ENCODE measurements at regions not wholly inside any gene's neighbourhood (a gene's known extent, or its start where the extent isn't known, plus 50 kb on each side); places are given as distances from the start of the nearest gene placed in this dataset.
A peak's percentile ranks its signal among the peaks of the same experiment; 100 is the strongest.

GRCh38 chr5:40404613-40405012 lies 275.1 kb upstream of the PTGER4 start:
- peaks cover 6% of the 10 kb centered on the region for H3K9me3 Mint-ChIP-seq (ENCODE audit: low read depth)
- H3K4me1 Mint-ChIP-seq: peaks cover 94% of the 10 kb centered on the region
- peak overlapping the region; percentile 18 for H3K4me3 Mint-ChIP-seq
- intact Hi-C loops (cut with DNase I, micrococcal nuclease): loop anchor here (1.0 to 10.0 kb wide), 9 partner anchors 20 to 1330 kb away; partner anchors contain the start of genes RICTOR (in 1 of the 2), RPL37 (in 1 of the 2) and TTC33 (in 1 of the 2)
- CTCF ChIA-PET: interaction anchor here (1.2 to 2.8 kb wide), 2 partner anchors 20 to 23 kb away, joined by 4 to 18 read pairs; no protein-coding TSS in a partner anchor
- H3K27me3 Mint-ChIP-seq: no peaks in the 10 kb centered on the region
- DNase-seq: no peak
- peak; percentile 28 for ATAC-seq
- H3K36me3 Mint-ChIP-seq (ENCODE audit: low read depth): peaks cover 29% of the 10 kb centered on the region
- POLR2A ChIA-PET: interaction anchor here (0.8 to 4.7 kb wide), 3 partner anchors 20 to 180 kb away, joined by 3 to 22 read pairs (median 3); no protein-coding TSS in a partner anchor
- H3K27ac Mint-ChIP-seq: peak overlapping the region; percentile 99

- ChIA-PET POLR2A (interaction anchor here (0.8 to 1.8 kb wide), 9 partner anchors 9 to 274 kb away, joined by 3 to 12 read pairs (median 6); no protein-coding TSS in a partner anchor), CTCF (interaction anchor here (0.8 to 2.1 kb wide), 11 partner anchors 10 to 284 kb away, joined by 3 to 10 read pairs (median 4); no protein-coding TSS in a partner anchor)
- Mint-ChIP-seq H3K27ac (peak overlapping the region; percentile 87), H3K36me3 (ENCODE audit: low read depth) (peaks cover 16% of the 10 kb centered on the region), H3K9me3 (ENCODE audit: low read depth) (peaks cover 3% of the 10 kb centered on the region), H3K27me3 (no peaks in the 10 kb centered on the region), H3K4me3 (peak overlapping the region; percentile 24), H3K4me1 (peaks cover 92% of the 10 kb centered on the region)
- intact Hi-C loops (cut with DNase I, micrococcal nuclease): loop anchor here (5.0 to 10.0 kb wide), 5 partner anchors 35 to 1327 kb away; partner anchors contain the start of genes RICTOR (in 1 of the 2), RPL37 (in 1 of the 2) and TTC33 (in 1 of the 2)
- DNase-seq (peak; percentile 78), ATAC-seq (peak; percentile 57)
Measured at GRCh38 chr5:40402007-40402364, 277.7 kb upstream of the PTGER4 start.

DNA sequence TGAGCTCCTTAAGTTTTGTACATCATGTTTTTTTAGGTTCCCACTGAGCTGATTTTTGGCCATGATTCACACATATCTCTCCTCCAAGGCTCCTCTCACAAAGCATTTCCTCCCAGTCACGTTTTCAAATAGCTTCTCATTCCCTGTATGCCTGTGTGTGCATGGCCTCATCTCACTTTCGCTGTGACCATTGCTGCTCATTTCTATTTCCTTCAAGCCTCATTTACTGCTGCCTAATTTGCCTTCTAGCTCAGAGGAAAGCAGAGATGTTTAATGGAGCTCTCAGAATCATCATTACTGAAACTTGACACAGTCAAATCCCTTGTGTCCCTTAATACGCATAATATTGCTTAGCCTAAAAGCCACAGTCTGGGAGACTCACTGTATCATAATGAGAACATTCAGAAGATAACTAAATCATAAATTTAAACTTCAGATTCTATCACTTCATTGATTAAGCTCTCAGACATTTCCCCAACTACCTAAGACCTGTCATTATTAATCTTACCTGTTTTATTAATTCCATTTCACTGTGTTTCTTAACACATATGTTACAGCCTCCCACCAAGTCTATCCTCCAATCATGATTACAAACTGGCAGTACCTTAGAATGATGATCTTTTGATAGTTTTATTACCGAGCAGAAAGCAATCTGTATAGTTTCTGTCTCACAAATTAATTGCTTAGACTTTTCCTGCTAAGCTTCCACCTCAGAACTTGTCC lies 278.3 kb upstream of the PTGER4 start:
- no peaks in the 10 kb centered on the region for H3K27me3 Mint-ChIP-seq
- CTCF ChIA-PET: interaction anchor here (0.8 to 2.1 kb wide), 14 partner anchors 9 to 1210 kb away, joined by 3 to 10 read pairs (median 4); no protein-coding TSS in a partner anchor
- peaks cover 10% of the 10 kb centered on the region for H3K36me3 Mint-ChIP-seq (ENCODE audit: low read depth)
- intact Hi-C loops (cut with DNase I, micrococcal nuclease): loop anchor here (1.0 to 10.0 kb wide), 6 partner anchors 36 to 1327 kb away; partner anchors contain the start of genes RICTOR (in 1 of the 2), RPL37 (in 1 of the 2) and TTC33 (in 1 of the 2)
- POLR2A ChIA-PET: interaction anchor here (0.8 to 1.8 kb wide), 10 partner anchors 9 to 274 kb away, joined by 3 to 12 read pairs (median 6); no protein-coding TSS in a partner anchor
- H3K27ac Mint-ChIP-seq: peak overlapping the region; percentile 87
- DNase-seq: peak; percentile 56
- H3K4me1 Mint-ChIP-seq: peaks cover 91% of the 10 kb centered on the region
- peak overlapping the region; percentile 24 for H3K4me3 Mint-ChIP-seq
- H3K9me3 Mint-ChIP-seq (ENCODE audit: low read depth): peaks cover 3% of the 10 kb centered on the region
- peak; percentile 55 for ATAC-seq

DNA sequence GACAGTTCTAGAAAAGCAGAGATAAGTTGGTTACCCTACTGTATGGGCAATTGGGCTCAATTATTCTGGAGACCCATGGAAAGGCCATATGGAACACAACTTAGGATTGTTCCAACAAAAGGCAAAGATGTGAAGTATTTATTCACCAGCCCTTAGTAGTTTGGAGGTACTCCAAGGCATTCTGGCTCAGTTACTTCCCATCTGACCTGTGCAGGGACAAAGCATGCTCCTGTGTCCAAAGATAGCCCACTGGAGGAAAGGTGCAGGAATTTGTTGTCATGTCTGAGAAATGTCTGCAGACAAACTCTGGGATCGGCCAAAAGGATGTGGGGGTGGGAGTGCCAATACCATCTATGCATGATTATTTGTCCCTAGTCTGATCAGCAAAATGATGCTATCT lies 279.5 kb upstream of the PTGER4 start:
- Mint-ChIP-seq H3K4me1 (peaks cover 79% of the 10 kb centered on the region), H3K9me3 (ENCODE audit: low read depth) (peaks cover 3% of the 10 kb centered on the region), H3K27ac (no peak overlapping the region)

DNA sequence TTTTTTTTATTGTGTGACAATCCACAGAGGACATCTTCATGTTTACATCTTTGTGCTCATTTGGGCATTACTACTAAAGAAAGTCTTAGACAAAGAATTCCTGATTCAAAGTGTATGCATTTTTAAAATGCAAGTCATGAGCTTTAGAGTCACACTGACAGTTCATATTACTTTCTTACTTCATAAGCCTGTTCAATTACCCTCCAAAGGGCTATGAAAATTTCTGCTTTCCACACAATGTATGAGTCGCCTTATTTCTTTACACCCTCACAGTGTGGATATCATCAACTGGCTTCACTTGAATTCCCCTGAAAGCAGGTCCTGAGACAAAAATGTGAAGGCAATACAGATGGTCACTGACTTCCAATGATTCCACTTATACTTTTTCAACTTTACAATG lies 280.4 kb upstream of the PTGER4 start:
- intact Hi-C loops (cut with DNase I, micrococcal nuclease): no loop called here
- ChIA-PET CTCF (interaction anchor here (1.6 kb wide), 1 partner anchor 9 kb away, joined by 6 read pairs; no protein-coding TSS in a partner anchor), POLR2A (interaction anchor here (0.7 kb wide), 1 partner anchor 69 kb away, joined by 3 read pairs; no protein-coding TSS in a partner anchor)
- Mint-ChIP-seq H3K27ac (no peak overlapping the region), H3K9me3 (ENCODE audit: low read depth) (peaks cover 3% of the 10 kb centered on the region), H3K4me3 (no peak overlapping the region), H3K36me3 (ENCODE audit: low read depth) (peaks cover 9% of the 10 kb centered on the region), H3K27me3 (no peaks in the 10 kb centered on the region), H3K4me1 (peaks cover 70% of the 10 kb centered on the region)
- no peak for DNase-seq
- ATAC-seq: no peak

More for the DNA sequence above, 279.5 kb upstream of the PTGER4 start:
- ChIA-PET POLR2A (no interaction called here), CTCF (no interaction called here)
- intact Hi-C loops (cut with DNase I, micrococcal nuclease): loop anchor here (5.0 to 10.0 kb wide), 5 partner anchors 37 to 1325 kb away; partner anchors contain the start of genes RICTOR (in 1 of the 2), RPL37 (in 1 of the 2) and TTC33 (in 1 of the 2)
- H3K4me3 Mint-ChIP-seq: no peak overlapping the region
- ATAC-seq (no peak), DNase-seq (no peak)
- H3K27me3 Mint-ChIP-seq: no peaks in the 10 kb centered on the region
- H3K36me3 Mint-ChIP-seq (ENCODE audit: low read depth): peaks cover 9% of the 10 kb centered on the region

DNA sequence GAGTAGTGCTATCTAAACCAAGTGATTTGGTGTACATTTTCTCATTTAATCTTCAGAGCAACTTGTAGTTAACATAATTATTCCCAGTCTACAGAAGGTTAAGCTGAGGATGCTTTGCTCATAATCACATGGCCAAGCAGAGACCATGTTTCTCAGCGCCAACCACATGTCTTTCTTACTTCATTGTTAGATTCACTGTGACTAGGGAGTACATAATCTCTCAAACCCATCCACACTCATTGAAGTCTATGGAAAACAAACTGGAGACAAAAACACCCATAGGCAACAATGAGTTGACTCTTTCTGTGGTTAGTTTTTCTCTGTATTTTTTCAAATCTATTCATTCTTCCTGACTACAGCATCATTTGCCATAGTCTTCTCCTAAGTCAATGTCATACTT lies 281.7 kb upstream of the PTGER4 start:
- intact Hi-C loops (cut with DNase I, micrococcal nuclease): no loop called here
- Mint-ChIP-seq H3K4me3 (no peak overlapping the region), H3K4me1 (peaks cover 56% of the 10 kb centered on the region), H3K27me3 (no peaks in the 10 kb centered on the region), H3K27ac (peak overlapping the region; percentile 59), H3K36me3 (ENCODE audit: low read depth) (peaks cover 1% of the 10 kb centered on the region), H3K9me3 (ENCODE audit: low read depth) (no peaks in the 10 kb centered on the region)
- ATAC-seq (peak; percentile 34), DNase-seq (peak; percentile 27)
- ChIA-PET CTCF (interaction anchor here (0.9 kb wide), 1 partner anchor 11 kb away, joined by 3 read pairs; no protein-coding TSS in a partner anchor), POLR2A (no interaction called here)

DNA sequence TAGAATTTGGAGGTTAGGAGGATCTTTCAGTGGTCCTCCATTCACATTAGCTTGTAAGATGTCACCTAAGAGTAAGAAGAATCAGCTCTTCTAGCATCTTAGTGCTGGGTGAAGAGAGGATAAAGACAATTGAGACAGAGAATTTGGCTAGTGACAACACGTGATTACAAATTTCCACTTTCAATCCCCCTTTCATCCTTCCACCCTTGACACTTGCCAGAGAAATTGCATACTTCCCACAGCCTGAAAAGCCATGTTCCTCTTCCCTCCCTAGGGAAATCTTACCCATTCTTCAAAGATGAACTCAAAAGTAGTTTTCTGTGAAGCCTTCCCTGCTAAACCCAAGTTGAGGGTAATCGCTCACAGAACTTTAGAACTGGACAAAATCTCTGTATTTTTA lies 282.6 kb upstream of the PTGER4 start:
- Mint-ChIP-seq H3K36me3 (ENCODE audit: low read depth) (no peaks in the 10 kb centered on the region), H3K27ac (peak overlapping the region; percentile 3), H3K4me1 (peaks cover 51% of the 10 kb centered on the region), H3K27me3 (no peaks in the 10 kb centered on the region), H3K4me3 (no peak overlapping the region), H3K9me3 (ENCODE audit: low read depth) (no peaks in the 10 kb centered on the region)
- intact Hi-C loops (cut with DNase I, micrococcal nuclease): no loop called here
- POLR2A ChIA-PET: no interaction called here
- no peak for ATAC-seq
- CTCF ChIA-PET: no interaction called here
- DNase-seq: no peak

- H3K27me3 Mint-ChIP-seq: no peaks in the 10 kb centered on the region
- POLR2A ChIA-PET: no interaction called here
- CTCF ChIA-PET: no interaction called here
- ATAC-seq (no peak), DNase-seq (no peak)
- no peaks in the 10 kb centered on the region for H3K36me3 Mint-ChIP-seq (ENCODE audit: low read depth)
- intact Hi-C loops (cut with DNase I, micrococcal nuclease): no loop called here
- H3K27ac Mint-ChIP-seq: peak overlapping the region; percentile 21
- H3K9me3 Mint-ChIP-seq (ENCODE audit: low read depth): no peaks in the 10 kb centered on the region
- peaks cover 48% of the 10 kb centered on the region for H3K4me1 Mint-ChIP-seq
- H3K4me3 Mint-ChIP-seq: no peak overlapping the region
Measured at GRCh38 chr5:40396317-40396716, 283.4 kb upstream of the PTGER4 start.

GRCh38 chr5:40395251-40395650 lies 284.5 kb upstream of the PTGER4 start:
- H3K27me3 Mint-ChIP-seq: no peaks in the 10 kb centered on the region
- no peaks in the 10 kb centered on the region for H3K9me3 Mint-ChIP-seq (ENCODE audit: low read depth)
- no peak overlapping the region for H3K27ac Mint-ChIP-seq
- H3K4me3 Mint-ChIP-seq: no peak overlapping the region
- ATAC-seq (no peak), DNase-seq (no peak)
- CTCF ChIA-PET: no interaction called here
- no peaks in the 10 kb centered on the region for H3K36me3 Mint-ChIP-seq (ENCODE audit: low read depth)
- POLR2A ChIA-PET: no interaction called here
- intact Hi-C loops (cut with DNase I, micrococcal nuclease): no loop called here
- peaks cover 46% of the 10 kb centered on the region for H3K4me1 Mint-ChIP-seq

DNA sequence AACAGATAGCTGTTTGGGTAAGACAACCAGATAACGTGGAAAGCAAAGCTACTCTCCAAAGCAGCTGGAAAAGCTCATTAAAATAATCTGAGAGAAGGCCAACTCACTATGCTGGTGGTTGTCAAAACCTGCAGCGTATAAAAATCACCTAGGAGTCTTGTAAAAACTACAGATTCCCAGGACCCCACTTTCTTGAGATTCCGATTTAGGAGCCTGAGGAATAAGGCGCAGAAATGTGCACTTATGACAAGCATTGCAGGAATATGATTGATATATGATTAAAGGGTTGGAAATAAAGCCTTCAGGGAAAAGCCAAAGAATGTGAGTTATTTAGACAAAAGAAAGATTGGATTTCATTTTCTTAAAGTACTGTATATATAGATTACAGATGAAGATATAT lies 285.0 kb upstream of the PTGER4 start:
- intact Hi-C loops (cut with DNase I, micrococcal nuclease): no loop called here
- ATAC-seq (no peak), DNase-seq (no peak)
- H3K27me3 Mint-ChIP-seq: no peaks in the 10 kb centered on the region
- no peaks in the 10 kb centered on the region for H3K9me3 Mint-ChIP-seq (ENCODE audit: low read depth)
- POLR2A ChIA-PET: no interaction called here
- H3K27ac Mint-ChIP-seq: no peak overlapping the region
- H3K4me1 Mint-ChIP-seq: peaks cover 46% of the 10 kb centered on the region
- no peak overlapping the region for H3K4me3 Mint-ChIP-seq
- no peaks in the 10 kb centered on the region for H3K36me3 Mint-ChIP-seq (ENCODE audit: low read depth)
- CTCF ChIA-PET: no interaction called here

DNA sequence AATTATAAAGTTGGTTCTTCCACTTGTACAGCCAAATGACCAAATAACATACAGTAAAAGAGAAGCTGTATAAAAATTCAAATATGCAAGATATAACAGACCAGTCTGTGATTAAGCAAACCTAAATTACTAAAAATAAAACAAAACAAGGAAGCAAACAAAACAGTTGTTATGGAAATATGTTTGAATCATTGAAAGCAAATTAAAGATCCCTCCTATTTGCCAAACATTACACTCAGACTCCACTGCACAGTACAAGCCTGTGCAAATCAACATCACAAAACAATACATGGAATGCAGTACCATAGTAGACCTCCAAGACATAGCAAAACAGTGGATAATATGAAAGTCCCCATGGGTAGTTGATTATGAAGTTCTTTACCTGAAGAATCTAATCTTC lies 288.1 kb upstream of the PTGER4 start:
- peak; percentile 60 for ATAC-seq

More for the DNA sequence above, 288.1 kb upstream of the PTGER4 start:
- Mint-ChIP-seq H3K4me3 (no peak overlapping the region), H3K36me3 (ENCODE audit: low read depth) (peaks cover 2% of the 10 kb centered on the region), H3K9me3 (ENCODE audit: low read depth) (no peaks in the 10 kb centered on the region), H3K27me3 (no peaks in the 10 kb centered on the region), H3K4me1 (peaks cover 44% of the 10 kb centered on the region), H3K27ac (no peak overlapping the region)
- intact Hi-C loops (cut with DNase I, micrococcal nuclease): no loop called here
- POLR2A ChIA-PET: no interaction called here
- no peak for DNase-seq
- CTCF ChIA-PET: interaction anchor here (0.7 to 1.9 kb wide), 2 partner anchors 10 to 60 kb away, joined by 3 to 10 read pairs; no protein-coding TSS in a partner anchor
